ENCODE measurements at regions not wholly inside any gene's neighbourhood (a gene's known extent, or its start where the extent isn't known, plus 50 kb on each side); places are given as distances from the start of the nearest gene placed in this dataset.

DNA sequence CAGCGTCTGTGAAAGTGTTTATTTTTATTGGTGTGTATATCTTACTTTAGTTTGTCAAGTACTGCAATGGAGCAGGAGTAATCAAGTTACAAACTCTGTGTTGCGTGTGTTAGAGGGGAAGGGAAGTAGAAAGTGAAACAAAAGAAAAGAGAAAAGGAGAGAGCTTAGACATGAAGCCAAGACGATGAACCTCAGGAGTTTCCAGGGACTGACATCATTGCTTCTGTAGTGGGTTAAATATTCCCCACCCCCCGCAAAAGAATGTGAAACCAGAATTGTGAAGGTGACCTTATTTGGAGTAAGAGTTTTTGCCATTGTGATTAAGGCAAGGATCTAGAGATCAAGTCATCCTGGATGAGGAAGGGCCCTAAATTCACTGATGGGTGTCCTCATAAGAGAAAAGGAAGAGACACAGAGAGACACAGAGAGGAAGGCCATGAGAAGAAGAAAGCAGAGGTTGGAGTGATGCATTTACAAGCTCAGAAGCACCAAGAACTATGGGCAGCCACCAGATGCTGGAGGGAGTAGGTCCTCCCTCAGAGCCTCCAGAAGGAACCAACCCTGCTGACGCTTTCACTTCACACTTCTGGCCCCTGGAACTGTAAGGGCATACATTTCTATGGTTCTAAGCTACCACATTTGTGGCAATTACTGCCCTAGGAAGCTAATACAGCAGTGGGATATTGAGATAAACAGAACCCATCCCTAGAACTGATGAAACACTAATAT is 173.6 kb upstream of the SFRP2 start:
- peaks cover 3% of the 10 kb centered on the region for H3K9me3 Mint-ChIP-seq (ENCODE audit: low read depth)
- no peaks in the 10 kb centered on the region for H3K36me3 Mint-ChIP-seq (ENCODE audit: insufficient read depth)
- no peak overlapping the region for H3K27ac Mint-ChIP-seq
- no peaks in the 10 kb centered on the region for H3K4me1 Mint-ChIP-seq (ENCODE audit: low read depth)
- no peaks in the 10 kb centered on the region for H3K27me3 Mint-ChIP-seq
- no peak for DNase-seq (ENCODE audit: low spot score, unreplicated experiment)
- H3K4me3 Mint-ChIP-seq (ENCODE audit: low read depth), result no peak overlapping the region
- TF ChIP-seq, protein P1, sequence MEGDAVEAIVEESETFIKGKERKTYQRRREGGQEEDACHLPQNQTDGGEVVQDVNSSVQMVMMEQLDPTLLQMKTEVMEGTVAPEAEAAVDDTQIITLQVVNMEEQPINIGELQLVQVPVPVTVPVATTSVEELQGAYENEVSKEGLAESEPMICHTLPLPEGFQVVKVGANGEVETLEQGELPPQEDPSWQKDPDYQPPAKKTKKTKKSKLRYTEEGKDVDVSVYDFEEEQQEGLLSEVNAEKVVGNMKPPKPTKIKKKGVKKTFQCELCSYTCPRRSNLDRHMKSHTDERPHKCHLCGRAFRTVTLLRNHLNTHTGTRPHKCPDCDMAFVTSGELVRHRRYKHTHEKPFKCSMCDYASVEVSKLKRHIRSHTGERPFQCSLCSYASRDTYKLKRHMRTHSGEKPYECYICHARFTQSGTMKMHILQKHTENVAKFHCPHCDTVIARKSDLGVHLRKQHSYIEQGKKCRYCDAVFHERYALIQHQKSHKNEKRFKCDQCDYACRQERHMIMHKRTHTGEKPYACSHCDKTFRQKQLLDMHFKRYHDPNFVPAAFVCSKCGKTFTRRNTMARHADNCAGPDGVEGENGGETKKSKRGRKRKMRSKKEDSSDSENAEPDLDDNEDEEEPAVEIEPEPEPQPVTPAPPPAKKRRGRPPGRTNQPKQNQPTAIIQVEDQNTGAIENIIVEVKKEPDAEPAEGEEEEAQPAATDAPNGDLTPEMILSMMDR (IDR thresholded peaks at IDR 0.05; ENCODE audit: unreplicated experiment), result no peak

DNA sequence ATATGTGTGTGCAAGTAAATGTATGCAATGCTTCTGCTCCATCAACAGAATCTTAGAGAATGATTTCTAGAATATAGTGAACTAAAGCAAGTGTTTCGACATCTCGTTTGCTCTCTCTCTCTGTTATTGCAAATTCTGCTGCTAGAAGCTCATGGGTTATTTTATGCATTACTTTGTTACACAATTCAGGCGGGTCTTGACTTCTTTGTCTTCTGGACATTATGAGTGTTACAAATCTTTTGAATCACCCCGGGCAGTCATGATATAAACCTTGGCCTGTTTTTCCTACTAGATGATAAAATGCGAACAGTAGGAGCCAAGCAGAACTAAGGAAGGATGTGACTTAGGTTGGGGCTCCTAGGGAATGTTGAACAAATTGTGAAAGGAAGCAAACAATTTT is 166.4 kb upstream of the SFRP2 start:
- H3K27me3 Mint-ChIP-seq, result no peaks in the 10 kb centered on the region
- peaks cover 4% of the 10 kb centered on the region for H3K4me1 Mint-ChIP-seq (ENCODE audit: low read depth)
- TF ChIP-seq, protein P1 (IDR thresholded peaks at IDR 0.05; ENCODE audit: unreplicated experiment), result no peak
- H3K36me3 Mint-ChIP-seq (ENCODE audit: insufficient read depth), result no peaks in the 10 kb centered on the region
- H3K27ac Mint-ChIP-seq, result no peak overlapping the region
- peaks cover 3% of the 10 kb centered on the region for H3K9me3 Mint-ChIP-seq (ENCODE audit: low read depth)
- no peak overlapping the region for H3K4me3 Mint-ChIP-seq (ENCODE audit: low read depth)
- no peak for DNase-seq (ENCODE audit: low spot score, unreplicated experiment)

DNA sequence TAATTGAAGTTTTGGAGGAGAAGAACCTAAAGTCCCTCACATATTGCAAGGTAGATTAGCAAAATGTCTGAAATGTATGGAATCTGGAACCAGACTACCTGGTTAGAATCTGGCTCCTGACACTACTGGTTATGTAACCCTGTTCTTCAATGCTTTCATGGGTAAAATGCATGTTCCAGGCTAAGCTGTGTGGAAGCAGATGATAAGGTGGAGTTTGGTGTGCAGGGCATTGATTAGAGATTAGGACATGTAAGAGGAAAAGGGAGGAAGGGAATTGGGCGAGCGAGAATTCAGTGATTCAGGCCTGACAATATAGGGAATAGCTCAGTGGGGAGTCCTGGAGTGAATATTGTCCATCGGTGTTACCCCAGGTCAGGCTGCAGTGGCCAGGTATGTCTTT is 165.8 kb upstream of the SFRP2 start:
- Mint-ChIP-seq H3K4me1 (ENCODE audit: low read depth) (peaks cover 10% of the 10 kb centered on the region), H3K27ac (no peak overlapping the region), H3K4me3 (ENCODE audit: low read depth) (no peak overlapping the region), H3K9me3 (ENCODE audit: low read depth) (peaks cover 3% of the 10 kb centered on the region), H3K36me3 (ENCODE audit: insufficient read depth) (no peaks in the 10 kb centered on the region), H3K27me3 (no peaks in the 10 kb centered on the region)
- TF ChIP-seq, protein P1 (IDR thresholded peaks at IDR 0.05; ENCODE audit: unreplicated experiment), result no peak
- no peak for DNase-seq (ENCODE audit: low spot score, unreplicated experiment)

DNA sequence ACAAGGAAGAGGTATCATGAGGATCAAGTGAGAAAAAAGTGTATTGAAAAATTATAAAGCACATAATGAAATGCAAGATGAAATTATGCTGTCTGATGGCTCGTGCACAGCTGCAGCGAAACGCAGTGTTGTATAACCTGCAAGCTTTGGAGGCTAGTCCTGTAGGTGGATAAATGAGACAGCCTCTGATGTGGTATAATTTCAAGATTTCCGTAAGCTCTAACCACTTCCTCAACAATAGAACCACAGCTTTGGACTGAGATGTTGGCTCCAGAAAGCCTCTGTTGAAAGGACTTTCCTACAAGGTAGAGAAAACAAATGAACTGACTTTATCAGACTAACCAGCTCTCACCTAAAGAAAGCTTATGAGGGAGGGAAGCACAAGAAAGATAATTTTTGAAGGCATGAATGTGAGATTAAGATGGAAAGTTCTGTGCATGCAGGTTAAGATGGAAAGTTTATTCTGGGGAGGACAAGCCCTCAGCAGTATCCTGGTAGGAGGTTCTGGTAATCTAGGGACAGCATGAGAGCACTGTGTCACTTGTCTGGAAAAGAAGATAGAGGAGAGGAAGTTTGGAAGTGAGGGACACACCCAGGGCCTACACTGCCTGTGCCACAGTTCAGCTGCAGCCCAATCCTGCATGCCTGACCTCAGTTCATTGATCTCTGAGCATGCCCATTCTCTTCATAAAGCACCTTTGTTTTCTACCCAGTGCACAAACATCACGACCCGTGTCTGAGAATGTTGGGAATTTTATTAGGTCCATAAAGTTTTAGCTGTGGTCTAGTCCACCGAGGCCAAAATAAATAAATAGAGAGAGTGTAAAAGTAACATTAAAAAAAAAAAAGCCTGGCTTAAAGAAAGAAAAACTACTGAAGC is 161.5 kb upstream of the SFRP2 start:
- Mint-ChIP-seq H3K27ac (peak overlapping the region; percentile 70), H3K27me3 (no peaks in the 10 kb centered on the region), H3K4me3 (ENCODE audit: low read depth) (no peak overlapping the region), H3K9me3 (ENCODE audit: low read depth) (peaks cover 10% of the 10 kb centered on the region), H3K36me3 (ENCODE audit: insufficient read depth) (no peaks in the 10 kb centered on the region), H3K4me1 (ENCODE audit: low read depth) (peaks cover 10% of the 10 kb centered on the region)
- TF ChIP-seq, protein P1 (IDR thresholded peaks at IDR 0.05; ENCODE audit: unreplicated experiment), result no peak
- DNase-seq (ENCODE audit: low spot score, unreplicated experiment), result no peak

DNA sequence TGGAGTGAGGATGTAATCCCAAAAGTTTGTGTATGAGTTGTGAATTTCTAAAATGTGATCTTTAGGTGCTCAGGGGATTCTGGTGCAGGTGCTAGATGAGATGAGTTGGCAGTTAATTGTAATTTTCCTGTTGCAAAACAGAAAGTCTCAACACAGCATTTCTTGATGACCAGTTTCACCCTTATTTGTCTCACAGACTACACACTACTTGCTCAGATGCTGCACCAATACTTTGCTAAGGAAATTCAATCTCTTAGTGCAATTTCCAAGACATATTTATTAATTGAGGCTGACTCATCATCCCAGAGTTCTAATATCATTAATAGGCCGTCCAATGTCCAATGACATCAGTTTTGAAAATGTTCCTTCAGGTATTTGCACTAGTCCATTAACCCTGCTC is 159.2 kb upstream of the SFRP2 start:
- peaks cover 14% of the 10 kb centered on the region for H3K9me3 Mint-ChIP-seq (ENCODE audit: low read depth)
- no peak overlapping the region for H3K4me3 Mint-ChIP-seq (ENCODE audit: low read depth)
- H3K27ac Mint-ChIP-seq, result no peak overlapping the region
- no peaks in the 10 kb centered on the region for H3K36me3 Mint-ChIP-seq (ENCODE audit: insufficient read depth)
- DNase-seq (ENCODE audit: low spot score, unreplicated experiment), result no peak
- H3K27me3 Mint-ChIP-seq, result no peaks in the 10 kb centered on the region
- TF ChIP-seq, protein P1 (IDR thresholded peaks at IDR 0.05; ENCODE audit: unreplicated experiment), result no peak
- peaks cover 10% of the 10 kb centered on the region for H3K4me1 Mint-ChIP-seq (ENCODE audit: low read depth)
